Cardiac muscle cell (in vitro differentiated cells and primary cell): ENCODE measurements at regions not wholly inside any gene's neighbourhood (a gene's known extent, or its start where the extent isn't known, plus 50 kb on each side); places are given as distances from the start of the nearest gene placed in this dataset.
A peak's percentile ranks its signal among the peaks of the same experiment; 100 is the strongest.

Experiments
- DNase-seq, 2 donors: peaks; one replicate each; pipeline versions ENCODE4 v3.0.0 to v3.0.0-alpha.2; 2010 to 2017; ENCODE audit warnings: low read depth in 1 of 2, low spot score in 1 of 2
- H3K27ac ChIP-seq: fragments of 200-600 bp; sonication (generic); 2 replicates; pipeline ENCODE4 v1.5.1; 2016
- H3K27me3 ChIP-seq: fragments of 200-600 bp; sonication (generic); 2 replicates; pipeline ENCODE4 v1.6.0; 2016; ENCODE audit warnings: control low read depth
- H3K36me3 ChIP-seq: fragments of 200-600 bp; sonication (generic); 2 replicates; pipeline ENCODE4 v1.5.1; 2016; ENCODE audit warnings: control low read depth
- H3K4me1 ChIP-seq: fragments of 200-600 bp; sonication (generic); 2 replicates; pipeline ENCODE4 v1.8.1; 2017; ENCODE audit warnings: low read depth, mild to moderate bottlenecking, mixed run types
- H3K4me3 ChIP-seq: fragments of 200-600 bp; sonication (generic); 2 replicates; pipeline ENCODE4 v1.5.1; 2016; ENCODE audit warnings: mild to moderate bottlenecking
- H3K9me3 ChIP-seq: fragments of 200-600 bp; sonication (generic); 2 replicates; pipeline ENCODE4 v1.5.1; 2017; ENCODE audit warnings: low read depth, mild to moderate bottlenecking, control low read depth
- TF ChIP-seq, protein P1 (sequence below): IDR thresholded peaks from 2 replicates; pipeline ENCODE4 v1.5.1; 2012; ENCODE audit warnings: low read depth, mild to moderate bottlenecking, low read length

- peak in 1 of 2 donors; percentile 13 for DNase-seq
- H3K4me1 ChIP-seq = no peaks in the 10 kb centered on the region
- H3K27me3 ChIP-seq = no peaks in the 10 kb centered on the region
- no peak overlapping the region for H3K27ac ChIP-seq
- H3K4me3 ChIP-seq = no peak overlapping the region
- TF ChIP-seq, protein P1, sequence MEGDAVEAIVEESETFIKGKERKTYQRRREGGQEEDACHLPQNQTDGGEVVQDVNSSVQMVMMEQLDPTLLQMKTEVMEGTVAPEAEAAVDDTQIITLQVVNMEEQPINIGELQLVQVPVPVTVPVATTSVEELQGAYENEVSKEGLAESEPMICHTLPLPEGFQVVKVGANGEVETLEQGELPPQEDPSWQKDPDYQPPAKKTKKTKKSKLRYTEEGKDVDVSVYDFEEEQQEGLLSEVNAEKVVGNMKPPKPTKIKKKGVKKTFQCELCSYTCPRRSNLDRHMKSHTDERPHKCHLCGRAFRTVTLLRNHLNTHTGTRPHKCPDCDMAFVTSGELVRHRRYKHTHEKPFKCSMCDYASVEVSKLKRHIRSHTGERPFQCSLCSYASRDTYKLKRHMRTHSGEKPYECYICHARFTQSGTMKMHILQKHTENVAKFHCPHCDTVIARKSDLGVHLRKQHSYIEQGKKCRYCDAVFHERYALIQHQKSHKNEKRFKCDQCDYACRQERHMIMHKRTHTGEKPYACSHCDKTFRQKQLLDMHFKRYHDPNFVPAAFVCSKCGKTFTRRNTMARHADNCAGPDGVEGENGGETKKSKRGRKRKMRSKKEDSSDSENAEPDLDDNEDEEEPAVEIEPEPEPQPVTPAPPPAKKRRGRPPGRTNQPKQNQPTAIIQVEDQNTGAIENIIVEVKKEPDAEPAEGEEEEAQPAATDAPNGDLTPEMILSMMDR = no peak
- no peaks in the 10 kb centered on the region for H3K9me3 ChIP-seq
- no peaks in the 10 kb centered on the region for H3K36me3 ChIP-seq
Measured at GRCh38 chr17:13140750-13141149, 122.9 kb upstream of the ELAC2 start.

DNA sequence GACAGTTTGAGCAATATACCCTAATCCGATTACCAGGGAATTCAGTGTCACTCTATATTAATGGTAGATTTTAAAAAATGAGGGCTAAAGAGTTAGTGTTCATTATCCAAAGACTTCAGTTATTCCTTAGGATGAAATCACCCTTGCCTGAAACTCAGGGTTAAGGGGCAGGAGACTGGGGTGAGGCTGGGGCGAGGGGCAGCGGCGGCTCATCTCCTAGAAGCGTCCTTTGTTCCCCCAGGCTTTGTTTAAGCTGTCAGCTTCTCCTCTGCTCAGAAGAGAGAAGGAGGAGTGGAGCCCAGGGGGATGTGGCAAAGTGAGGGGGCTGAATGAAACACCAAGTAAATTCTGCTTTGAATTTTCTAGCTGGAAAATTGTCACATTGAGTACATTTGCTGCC, 117.7 kb upstream of the ELAC2 start:
- no peaks in the 10 kb centered on the region for H3K36me3 ChIP-seq
- DNase-seq = no peak
- H3K27ac ChIP-seq = no peak overlapping the region
- TF ChIP-seq, protein P1 = no peak
- no peaks in the 10 kb centered on the region for H3K27me3 ChIP-seq
- no peaks in the 10 kb centered on the region for H3K4me1 ChIP-seq
- H3K4me3 ChIP-seq = no peak overlapping the region
- no peaks in the 10 kb centered on the region for H3K9me3 ChIP-seq

- Histone ChIP-seq H3K4me1 (no peaks in the 10 kb centered on the region), H3K27me3 (no peaks in the 10 kb centered on the region), H3K4me3 (no peak overlapping the region), H3K36me3 (no peaks in the 10 kb centered on the region), H3K27ac (no peak overlapping the region), H3K9me3 (no peaks in the 10 kb centered on the region)
- TF ChIP-seq, protein P1 = no peak
- DNase-seq = no peak
Measured at GRCh38 chr17:13134076-13134475, 116.2 kb upstream of the ELAC2 start.

DNA sequence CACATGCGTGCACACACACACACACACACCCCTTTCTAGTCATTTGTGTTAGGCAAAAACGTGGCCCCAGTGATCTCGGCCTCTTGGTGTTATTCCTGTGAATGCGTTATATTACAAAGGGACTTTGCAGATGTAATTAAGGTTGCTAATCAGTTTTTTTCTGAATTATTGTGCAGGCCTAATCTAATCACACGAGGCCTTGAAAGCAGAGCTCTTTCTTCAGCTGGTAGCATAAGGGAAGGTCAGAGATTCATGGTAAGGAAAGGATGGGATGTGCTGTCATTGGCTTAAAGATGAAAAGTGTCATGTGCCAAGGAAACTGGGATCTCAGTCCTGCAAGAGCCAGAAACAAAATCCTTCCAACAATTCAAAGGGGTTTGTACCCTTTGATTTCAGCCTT, 113.4 kb upstream of the ELAC2 start:
- TF ChIP-seq, protein P1 = no peak
- Histone ChIP-seq H3K36me3 (no peaks in the 10 kb centered on the region), H3K4me1 (no peaks in the 10 kb centered on the region), H3K4me3 (no peak overlapping the region), H3K27ac (no peak overlapping the region), H3K27me3 (no peaks in the 10 kb centered on the region), H3K9me3 (no peaks in the 10 kb centered on the region)
- DNase-seq = no peak

GRCh38 chr17:13129356-13129755, 111.5 kb upstream of the ELAC2 start:
- H3K9me3 ChIP-seq = no peaks in the 10 kb centered on the region
- no peaks in the 10 kb centered on the region for H3K27me3 ChIP-seq
- no peak overlapping the region for H3K4me3 ChIP-seq
- TF ChIP-seq, protein P1 = no peak
- H3K4me1 ChIP-seq = no peaks in the 10 kb centered on the region
- no peak for DNase-seq
- no peaks in the 10 kb centered on the region for H3K36me3 ChIP-seq
- H3K27ac ChIP-seq = no peak overlapping the region

DNA sequence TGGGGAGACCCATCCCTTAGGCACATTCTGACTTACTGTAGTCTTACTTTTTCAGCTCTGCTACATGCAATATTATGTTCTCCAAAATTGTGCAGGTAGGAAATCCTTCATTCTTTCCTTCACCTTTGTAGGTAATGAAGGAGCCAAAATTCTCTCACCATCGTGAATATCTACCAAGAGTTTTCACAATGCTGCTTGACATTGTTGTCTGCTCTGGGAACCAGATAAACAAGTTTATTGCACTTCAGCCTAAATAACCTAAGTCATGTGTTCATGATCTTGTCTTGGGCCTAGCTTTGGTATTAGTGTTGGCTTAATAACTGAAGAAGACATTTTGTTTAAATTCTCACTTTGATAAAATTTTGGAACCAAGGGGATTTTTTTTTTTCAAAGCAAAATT, 110.8 kb upstream of the ELAC2 start:
- no peaks in the 10 kb centered on the region for H3K4me1 ChIP-seq
- DNase-seq = no peak
- H3K4me3 ChIP-seq = no peak overlapping the region
- H3K36me3 ChIP-seq = no peaks in the 10 kb centered on the region
- H3K27me3 ChIP-seq = no peaks in the 10 kb centered on the region
- no peaks in the 10 kb centered on the region for H3K9me3 ChIP-seq
- no peak overlapping the region for H3K27ac ChIP-seq
- TF ChIP-seq, protein P1 = no peak
